ENCODE measurements at regions not wholly inside any gene's neighbourhood (a gene's known extent, or its start where the extent isn't known, plus 50 kb on each side); places are given as distances from the start of the nearest gene placed in this dataset.

DNA sequence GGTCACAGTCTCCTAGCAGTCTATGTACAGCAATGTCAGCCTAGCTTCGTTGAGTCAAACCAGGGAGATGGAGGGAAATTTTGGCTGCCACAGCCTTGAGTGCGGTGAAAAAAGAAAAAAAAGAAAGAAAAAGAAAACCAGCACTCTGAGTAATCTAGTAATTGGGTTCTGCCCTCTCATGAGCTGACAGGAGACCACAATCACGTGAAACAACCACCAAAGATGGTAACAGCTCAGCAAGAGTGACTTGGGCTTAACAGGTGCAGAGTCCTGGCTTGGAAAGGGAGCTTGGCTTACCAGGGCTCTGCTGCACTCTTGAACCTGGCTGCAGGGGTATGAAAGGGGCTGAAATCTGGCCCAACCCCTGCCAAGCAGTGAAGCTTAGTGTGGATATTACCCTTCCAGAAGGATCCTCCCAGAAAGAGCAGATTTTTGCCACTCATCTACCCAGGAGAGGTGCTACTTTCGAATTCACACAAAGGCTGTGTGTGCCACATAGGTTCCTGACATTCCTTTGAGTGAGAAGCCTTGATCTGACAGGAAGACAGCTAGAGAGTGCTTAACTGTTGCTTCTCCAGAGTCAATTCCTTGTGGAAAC, 350.3 kb downstream of the PTTG2 start:
- ATAC-seq, result peak; percentile 66
- no peak overlapping the region for H3K4me2 ChIP-seq (ENCODE audit: insufficient read depth, low read length)
- no peak overlapping the region for H3K27ac ChIP-seq (ENCODE audit: extremely low read depth, low read depth, low read length)
- DNase-seq (ENCODE audit: extremely low read depth in 1 of 4, low spot score in 3 of 4), result no peak
- FAIRE-seq, result no peak
- H3K4me3 ChIP-seq, result no peak overlapping the region
- H3K9me3 ChIP-seq (replicated peaks; ENCODE audit: control insufficient read depth, insufficient read depth, low read depth, low read length), result no peaks in the 10 kb centered on the region
- ChIA-PET CTCF (ENCODE audit: low intra/inter-chr PET ratio) (no interaction called here), POLR2A (interaction anchor here (1.0 kb wide), 1 partner anchor 26 kb away, joined by 4 read pairs; no protein-coding TSS in a partner anchor)
- no peaks in the 10 kb centered on the region for H3K36me3 ChIP-seq (ENCODE audit: control insufficient read depth, insufficient read depth, low read length)
- in situ Hi-C loops (cut with MboI) (loop anchor here (10.0 kb wide), 1 partner anchor 236 kb away; no protein-coding TSS in a partner anchor), intact Hi-C loops (cut with micrococcal nuclease) (no loop called here)
- H3K9ac ChIP-seq (ENCODE audit: insufficient read depth in 1 of 2, low read depth in 2 of 2, low read length in 2 of 2), result no peak overlapping the region
- 6% methylated on average over 4 of the region's 4 CpGs for WGBS (ENCODE audit: insufficient coverage, low coverage, missing lambda C conversion rate)
- H3K9me1 ChIP-seq (ENCODE audit: control insufficient read depth, insufficient read depth, low read length), result no peaks in the 10 kb centered on the region
- H3K79me2 ChIP-seq (ENCODE audit: control insufficient read depth, insufficient read depth, low read length), result no peaks in the 10 kb centered on the region
- no TSS peak for BruUV-seq (replicated peaks)
- H3K4me1 ChIP-seq (replicated peaks in 1 of 2; ENCODE audit: control insufficient read depth in 2 of 2, insufficient read depth in 2 of 2, low read length in 2 of 2), result peaks cover 5 to 9% of the 10 kb centered on the region in 2 experiments; a peak in 1 of 5 replicates
- no peaks in the 10 kb centered on the region for H3K27me3 ChIP-seq (ENCODE audit: control insufficient read depth in 2 of 2, insufficient read depth in 2 of 2, low read length in 2 of 2)
- H2AFZ ChIP-seq (ENCODE audit: low read depth, low read length), result peak overlapping the region; percentile 42
- H4K20me1 ChIP-seq (replicated peaks; ENCODE audit: control insufficient read depth, insufficient read depth, low read length), result no peaks in the 10 kb centered on the region
- TF ChIP-seq POLR2AphosphoS5 (IDR thresholded peaks at IDR 0.05; ENCODE audit: control insufficient read depth, insufficient read depth, low read depth, low read length) (no peak), IRF1 (CRISPR knock-in tag; IDR thresholded peaks at IDR 0.05; ENCODE audit: borderline replicate concordance) (no peak), ASH1L (IDR thresholded peaks at IDR 0.05; ENCODE audit: borderline replicate concordance, low read depth, partially characterized antibody) (no peak), CBX3 (IDR thresholded peaks at IDR 0.05; ENCODE audit: borderline replicate concordance in 1 of 2, low read length in 2 of 2) (no peak), SNIP1 (IDR thresholded peaks at IDR 0.05; ENCODE audit: low read depth) (no peak), BHLHE40 (IDR thresholded peaks at IDR 0.05; ENCODE audit: low read length) (peak; percentile 44; the same call in 1 of the 2 replicates), YY1 (IDR thresholded peaks at IDR 0.05; ENCODE audit: borderline replicate concordance in 1 of 3, control insufficient read depth in 1 of 3, extremely low read depth in 1 of 3, insufficient read depth in 3 of 3, insufficient read length in 1 of 3, insufficient replicate concordance in 2 of 3, low read depth in 1 of 3, low read length in 2 of 3) (peak in 1 of 3 experiments; percentile 39)

Measured in K562 (cell line).